Smooth muscle cell (in vitro differentiated cells): ENCODE measurements at regions not wholly inside any gene's neighbourhood (a gene's known extent, or its start where the extent isn't known, plus 50 kb on each side); places are given as distances from the start of the nearest gene placed in this dataset.
"Not testable (repeated sequence)": the region's sequence is repeated elsewhere in the genome, so short reads cannot be mapped to it uniquely, and the experiment has no call there.

Experiments
- DNase-seq: peaks from one replicate; lab custom pipeline; 2025; ENCODE audit not compliant: unreplicated experiment; lab: John Stamatoyannopoulos, UW
- H2AFZ ChIP-seq: fragments of 200-600 bp; sonication (generic); 2 replicates; pipeline ENCODE4 v1.6.0; 2016; ENCODE audit warnings: antibody characterized with exemption, low read depth, mild to moderate bottlenecking
- H3F3A ChIP-seq: fragments of 200-600 bp; sonication (generic); 2 replicates; pipeline ENCODE4 v1.6.0; 2017; ENCODE audit warnings: antibody characterized with exemption, low read depth
- H3K27ac ChIP-seq: fragments of 200-600 bp; sonication (generic); 2 replicates; pipeline ENCODE4 v1.5.1; 2016; ENCODE audit warnings: low read depth, mild to moderate bottlenecking
- H3K27me3 ChIP-seq: fragments of 200-600 bp; sonication (generic); 2 replicates; pipeline ENCODE4 v1.6.1; 2016; ENCODE audit warnings: low read depth, mild to moderate bottlenecking
- H3K36me3 ChIP-seq: fragments of 200-600 bp; sonication (generic); 2 replicates; pipeline ENCODE4 v1.5.1; 2016; ENCODE audit warnings: low read depth
- H3K4me1 ChIP-seq: fragments of 200-600 bp; sonication (generic); 2 replicates; pipeline ENCODE4 v1.5.1; 2016; ENCODE audit warnings: low read depth
- H3K4me2 ChIP-seq: fragments of 200-600 bp; sonication (generic); 2 replicates; pipeline ENCODE4 v1.6.0; 2016; ENCODE audit warnings: mild to moderate bottlenecking
- H3K4me3 ChIP-seq: fragments of 200-600 bp; sonication (generic); 2 replicates; pipeline ENCODE4 v1.5.1; 2016; ENCODE audit warnings: mild to moderate bottlenecking
- H3K79me2 ChIP-seq: fragments of 200-600 bp; sonication (generic); 2 replicates; pipeline ENCODE4 v1.6.0; 2016; ENCODE audit warnings: low read depth, mild to moderate bottlenecking
- H3K9ac ChIP-seq: fragments of 200-600 bp; sonication (generic); 2 replicates; pipeline ENCODE4 v1.6.0; 2016; ENCODE audit warnings: low read depth
- H3K9me3 ChIP-seq: fragments of 200-600 bp; sonication (generic); replicated peaks from 2 replicates; pipeline ENCODE4 v1.5.1; 2016; ENCODE audit warnings: low read depth
- H4K20me1 ChIP-seq: fragments of 200-600 bp; sonication (generic); 2 replicates; pipeline ENCODE4 v1.6.0; 2016; ENCODE audit warnings: low read depth
- WGBS: methylation state at CpG from one replicate; pipeline ENCODE4 v1.1.7; 2016; ENCODE audit warnings: low lambda C conversion rate; 5-methylcytosine and 5-hydroxymethylcytosine counted together
- TF ChIP-seq, protein P1 (sequence below): fragments of 200-600 bp; sonication (generic); IDR thresholded peaks from 2 replicates; pipeline ENCODE4 v1.5.1; 2017; ENCODE audit warnings: borderline replicate concordance, mild to moderate bottlenecking, antibody characterized with exemption; ENCODE audit not compliant: insufficient read depth, poor library complexity, severe bottlenecking

GRCh38 chr10:2777666-2778355 lies 289.5 kb upstream of the PFKP start:
- no peak overlapping the region for H3K4me2 ChIP-seq
- peaks cover 4% of the 10 kb centered on the region for H3K4me1 ChIP-seq
- DNase-seq, result no peak
- no peaks in the 10 kb centered on the region for H3K9me3 ChIP-seq
- no peak overlapping the region for H3K27ac ChIP-seq
- no peaks in the 10 kb centered on the region for H4K20me1 ChIP-seq
- 89% methylated on average over 5 of the region's 5 CpGs for WGBS
- no peaks in the 10 kb centered on the region for H3K36me3 ChIP-seq
- TF ChIP-seq, protein P1, sequence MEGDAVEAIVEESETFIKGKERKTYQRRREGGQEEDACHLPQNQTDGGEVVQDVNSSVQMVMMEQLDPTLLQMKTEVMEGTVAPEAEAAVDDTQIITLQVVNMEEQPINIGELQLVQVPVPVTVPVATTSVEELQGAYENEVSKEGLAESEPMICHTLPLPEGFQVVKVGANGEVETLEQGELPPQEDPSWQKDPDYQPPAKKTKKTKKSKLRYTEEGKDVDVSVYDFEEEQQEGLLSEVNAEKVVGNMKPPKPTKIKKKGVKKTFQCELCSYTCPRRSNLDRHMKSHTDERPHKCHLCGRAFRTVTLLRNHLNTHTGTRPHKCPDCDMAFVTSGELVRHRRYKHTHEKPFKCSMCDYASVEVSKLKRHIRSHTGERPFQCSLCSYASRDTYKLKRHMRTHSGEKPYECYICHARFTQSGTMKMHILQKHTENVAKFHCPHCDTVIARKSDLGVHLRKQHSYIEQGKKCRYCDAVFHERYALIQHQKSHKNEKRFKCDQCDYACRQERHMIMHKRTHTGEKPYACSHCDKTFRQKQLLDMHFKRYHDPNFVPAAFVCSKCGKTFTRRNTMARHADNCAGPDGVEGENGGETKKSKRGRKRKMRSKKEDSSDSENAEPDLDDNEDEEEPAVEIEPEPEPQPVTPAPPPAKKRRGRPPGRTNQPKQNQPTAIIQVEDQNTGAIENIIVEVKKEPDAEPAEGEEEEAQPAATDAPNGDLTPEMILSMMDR, result no peak
- H3K9ac ChIP-seq, result no peak overlapping the region
- H3F3A ChIP-seq, result no peaks in the 10 kb centered on the region
- H3K27me3 ChIP-seq, result no peaks in the 10 kb centered on the region
- H2AFZ ChIP-seq, result no peak overlapping the region
- no peaks in the 10 kb centered on the region for H3K79me2 ChIP-seq
- no peak overlapping the region for H3K4me3 ChIP-seq

DNA sequence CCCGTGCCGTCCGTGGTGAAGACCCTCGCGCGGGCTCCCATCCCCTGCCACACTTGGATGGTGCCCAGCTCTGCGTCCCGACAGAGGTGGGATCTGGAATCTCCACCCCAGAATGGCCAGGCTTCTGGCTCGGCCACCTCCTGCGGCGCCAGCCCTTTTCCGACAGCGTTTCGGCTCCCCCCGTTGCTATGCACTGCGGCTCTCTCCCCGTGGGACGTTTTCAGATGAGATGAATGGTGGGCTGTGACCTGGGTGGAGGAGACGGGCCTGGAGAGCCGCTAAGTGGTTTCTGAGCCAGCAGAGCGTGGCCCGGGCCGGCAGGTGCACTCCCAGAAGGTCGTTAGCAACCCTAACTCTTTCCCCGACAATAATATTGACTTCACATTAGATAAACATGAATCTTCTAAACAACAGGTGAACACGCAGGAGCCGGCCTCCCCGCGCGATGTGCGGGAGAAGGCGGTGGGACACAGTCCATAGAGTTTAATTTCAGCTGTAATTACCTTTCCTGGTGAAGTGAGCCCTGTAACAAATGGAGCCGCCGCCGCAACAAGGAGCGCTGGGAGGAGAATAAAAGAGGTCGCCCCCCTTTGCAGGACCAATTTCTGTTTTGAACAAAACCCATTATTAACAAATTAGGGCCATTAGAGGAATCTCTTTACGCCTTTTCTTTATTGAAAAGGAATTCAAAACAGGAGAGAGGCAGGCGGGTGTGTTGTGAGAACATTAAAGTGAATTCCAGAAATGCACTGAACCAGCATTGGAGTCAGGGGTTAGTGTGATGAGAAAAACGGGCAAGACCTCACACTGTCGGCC lies 294.3 kb upstream of the PFKP start:
- Histone ChIP-seq H3K4me1 (peaks cover 4% of the 10 kb centered on the region), H3K4me2 (no peak overlapping the region), H3F3A (no peaks in the 10 kb centered on the region), H3K27ac (no peak overlapping the region), H3K9me3 (no peaks in the 10 kb centered on the region), H2AFZ (no peak overlapping the region), H3K79me2 (no peaks in the 10 kb centered on the region), H4K20me1 (no peaks in the 10 kb centered on the region), H3K27me3 (no peaks in the 10 kb centered on the region), H3K36me3 (no peaks in the 10 kb centered on the region), H3K4me3 (no peak overlapping the region), H3K9ac (no peak overlapping the region)
- TF ChIP-seq, protein P1, result no peak
- 86% methylated on average over 41 of the region's 41 CpGs for WGBS
- no peak for DNase-seq

GRCh38 chr10:2772135-2772534 lies 295.2 kb upstream of the PFKP start:
- no peak overlapping the region for H3K9ac ChIP-seq
- H3K4me3 ChIP-seq, result no peak overlapping the region
- H3K27ac ChIP-seq, result no peak overlapping the region
- H3K4me1 ChIP-seq, result peaks cover 4% of the 10 kb centered on the region
- no peak overlapping the region for H2AFZ ChIP-seq
- 86% methylated on average over 5 of the region's 5 CpGs for WGBS
- DNase-seq, result no peak
- no peaks in the 10 kb centered on the region for H3K27me3 ChIP-seq
- no peaks in the 10 kb centered on the region for H3K9me3 ChIP-seq
- no peak overlapping the region for H3K4me2 ChIP-seq
- TF ChIP-seq, protein P1, result no peak
- no peaks in the 10 kb centered on the region for H3F3A ChIP-seq
- no peaks in the 10 kb centered on the region for H3K36me3 ChIP-seq
- no peaks in the 10 kb centered on the region for H3K79me2 ChIP-seq
- H4K20me1 ChIP-seq, result no peaks in the 10 kb centered on the region

- H4K20me1 ChIP-seq, H3K27ac ChIP-seq, H3K27me3 ChIP-seq, H3K9ac ChIP-seq, H2AFZ ChIP-seq, DNase-seq, H3K36me3 ChIP-seq, H3F3A ChIP-seq, H3K4me3 ChIP-seq, H3K4me1 ChIP-seq, H3K4me2 ChIP-seq, H3K9me3 ChIP-seq, H3K79me2 ChIP-seq: not testable (repeated sequence)
- 87% methylated on average over 5 of the region's 5 CpGs for WGBS
Measured at GRCh38 chr10:2767293-2767692, 300.1 kb upstream of the PFKP start.
